H9 (cell line): ENCODE measurements at regions not wholly inside any gene's neighbourhood (a gene's known extent, or its start where the extent isn't known, plus 50 kb on each side); places are given as distances from the start of the nearest gene placed in this dataset.

Source experiments
- DNase-seq: peaks from one replicate; pipeline ENCODE4 v3.0.0-alpha.2; 2017
- H2AFZ ChIP-seq: one replicate; pipeline ENCODE4 v1.6.1; 2013; ENCODE audit warnings: mild to moderate bottlenecking, low read length, control low read depth, moderate library complexity
- H2AK5ac ChIP-seq: 2 replicates; pipeline ENCODE4 v1.6.1; 2013; ENCODE audit warnings: low read length, control low read depth, mixed read lengths; ENCODE audit not compliant: insufficient read length
- H2BK120ac ChIP-seq: one replicate; pipeline ENCODE4 v1.6.1; 2013; ENCODE audit warnings: low read depth, mild to moderate bottlenecking, low read length, control low read depth, inconsistent platforms; ENCODE audit not compliant: poor library complexity, severe bottlenecking
- H2BK12ac ChIP-seq: 2 replicates; pipeline ENCODE4 v1.6.1; 2013; ENCODE audit warnings: low read length, control low read depth, mixed read lengths, low read depth; ENCODE audit not compliant: insufficient read length
- H2BK15ac ChIP-seq: 2 replicates; pipeline ENCODE4 v1.6.1; 2013; ENCODE audit warnings: low read depth, low read length, control low read depth
- H2BK20ac ChIP-seq: one replicate; pipeline ENCODE4 v1.6.1; 2013; ENCODE audit warnings: low read depth, mild to moderate bottlenecking, low read length, control low read depth, inconsistent platforms; ENCODE audit not compliant: poor library complexity, severe bottlenecking
- H2BK5ac ChIP-seq: 2 replicates; pipeline ENCODE4 v1.6.1; 2013; ENCODE audit warnings: low read length, control low read depth, mixed read lengths; ENCODE audit not compliant: insufficient read length
- H3K14ac ChIP-seq: 2 replicates; pipeline ENCODE4 v1.6.1; 2013; ENCODE audit warnings: low read length, control low read depth; ENCODE audit not compliant: insufficient read depth
- H3K18ac ChIP-seq: 2 replicates; pipeline ENCODE4 v1.6.1; 2013; ENCODE audit warnings: low read depth, mild to moderate bottlenecking, mixed read lengths, low read length, control low read depth; ENCODE audit not compliant: insufficient read length
- H3K23ac ChIP-seq: 2 replicates; pipeline ENCODE4 v1.6.1; 2013; ENCODE audit warnings: low read length, control low read depth, mixed read lengths, low read depth; ENCODE audit not compliant: insufficient read length
- H3K23me2 ChIP-seq: 2 replicates; pipeline ENCODE4 v1.6.1; 2013; ENCODE audit warnings: low read depth, mild to moderate bottlenecking, mixed read lengths, low read length, control low read depth; ENCODE audit not compliant: insufficient read length, poor library complexity, severe bottlenecking
- H3K27ac ChIP-seq: 2 replicates; pipeline ENCODE4 v1.5.1; 2013; ENCODE audit warnings: low read length, control low read depth, mixed read lengths, low read depth; ENCODE audit not compliant: insufficient read length
- H3K27me3 ChIP-seq: 2 replicates; pipeline ENCODE4 v1.6.1; 2013; ENCODE audit warnings: low read length, control low read depth, inconsistent platforms; ENCODE audit not compliant: insufficient read depth
- H3K4ac ChIP-seq: 2 replicates; pipeline ENCODE4 v1.6.1; 2013; ENCODE audit warnings: low read depth, mild to moderate bottlenecking, control low read depth, inconsistent platforms, low read length, moderate library complexity
- H3K4me1 ChIP-seq: 2 replicates; pipeline ENCODE4 v1.6.1; 2013; ENCODE audit warnings: low read length, control low read depth, inconsistent platforms; ENCODE audit not compliant: insufficient read depth
- H3K4me2 ChIP-seq: 2 replicates; pipeline ENCODE4 v1.6.1; 2013; ENCODE audit warnings: low read length, control low read depth, mixed read lengths; ENCODE audit not compliant: insufficient read length, insufficient read depth
- H3K56ac ChIP-seq: 2 replicates; pipeline ENCODE4 v1.6.1; 2013; ENCODE audit warnings: low read depth, mild to moderate bottlenecking, mixed read lengths, low read length, control low read depth; ENCODE audit not compliant: insufficient read length
- H3K79me1 ChIP-seq: 2 replicates; pipeline ENCODE4 v1.6.1; 2013; ENCODE audit warnings: low read depth, mild to moderate bottlenecking, moderate library complexity, low read length, control low read depth, inconsistent platforms; ENCODE audit not compliant: insufficient read depth, poor library complexity, severe bottlenecking
- H3K79me2 ChIP-seq: 2 replicates; pipeline ENCODE4 v1.6.1; 2013; ENCODE audit warnings: low read length, control low read depth, inconsistent platforms; ENCODE audit not compliant: insufficient read depth
- H3K9ac ChIP-seq: 2 replicates; pipeline ENCODE4 v1.6.1; 2013; ENCODE audit warnings: low read length, control low read depth, mixed read lengths; ENCODE audit not compliant: insufficient read length; ENCODE audit errors: extremely low read depth
- H3K9me3 ChIP-seq: one replicate; pipeline ENCODE4 v1.6.1; 2013; ENCODE audit warnings: low read depth, low read length, inconsistent platforms; ENCODE audit not compliant: control insufficient read depth
- H3T11ph ChIP-seq: one replicate; pipeline ENCODE4 v1.6.1; 2013; ENCODE audit warnings: mild to moderate bottlenecking, low read length, control low read depth, inconsistent platforms
- H4K20me1 ChIP-seq: one replicate; pipeline ENCODE4 v1.6.1; 2013; ENCODE audit not compliant: control insufficient read depth, insufficient read length, insufficient read depth
- H4K5ac ChIP-seq: 2 replicates; pipeline ENCODE4 v1.6.1; 2013; ENCODE audit warnings: low read depth, mild to moderate bottlenecking, mixed read lengths, low read length, control low read depth; ENCODE audit not compliant: insufficient read length
- H4K8ac ChIP-seq: replicated peaks from 2 replicates; pipeline ENCODE4 v1.6.1; 2013; ENCODE audit warnings: low read length, control low read depth, mixed read lengths, low read depth; ENCODE audit not compliant: insufficient read length
- H4K91ac ChIP-seq: 2 replicates; pipeline ENCODE4 v1.6.1; 2013; ENCODE audit warnings: low read depth, mild to moderate bottlenecking, moderate library complexity, mixed read lengths, low read length, control low read depth; ENCODE audit not compliant: insufficient read length
- H3K27ac Mint-ChIP-seq, 3 experiments: 2 replicates in 2 of 3; 3 replicates in 1 of 3; pipeline ENCODE4 v1.8.0; 2020 to 2021; ENCODE audit warnings: mixed read lengths in 3 of 3, mild to moderate bottlenecking in 1 of 3, moderate library complexity in 1 of 3
- H3K27me3 Mint-ChIP-seq: 2 replicates; pipeline ENCODE4 v1.8.0; 2021; ENCODE audit warnings: low read depth, mild to moderate bottlenecking, moderate library complexity, mixed read lengths
- H3K36me3 Mint-ChIP-seq, 3 experiments: 2 replicates in 2 of 3; 3 replicates in 1 of 3; pipeline ENCODE4 v1.8.0; 2020 to 2021; ENCODE audit warnings: low read depth in 3 of 3, mixed read lengths in 3 of 3; ENCODE audit not compliant: insufficient read depth in 1 of 3
- H3K4me1 Mint-ChIP-seq, 2 experiments: 2 replicates each; pipeline ENCODE4 v1.8.0; 2020; ENCODE audit warnings: mixed read lengths in 2 of 2
- H3K4me3 Mint-ChIP-seq, 2 experiments: 2 replicates in 1 of 2; 3 replicates in 1 of 2; pipeline ENCODE4 v1.8.0; 2020 to 2021; ENCODE audit warnings: mild to moderate bottlenecking in 2 of 2, mixed read lengths in 2 of 2, moderate library complexity in 1 of 2
- H3K9me3 Mint-ChIP-seq, 2 experiments: 2 replicates in 1 of 2; 3 replicates in 1 of 2; pipeline ENCODE4 v1.8.0; 2020; ENCODE audit warnings: mild to moderate bottlenecking in 2 of 2, mixed read lengths in 2 of 2, moderate library complexity in 1 of 2
- WGBS: extraction: QIAGEN DNeasy Blood & Tissue Kit; methylation state at CpG from one replicate; pipeline ENCODE4 v1.1.7; 2013; ENCODE audit warnings: missing lambda C conversion rate, low lambda C conversion rate, mixed read lengths; ENCODE audit not compliant: insufficient read length; ENCODE audit errors: extremely low coverage; 5-methylcytosine and 5-hydroxymethylcytosine counted together
- TF ChIP-seq, protein P1 (sequence below): fragments of 200-600 bp; sonication (generic); conservative IDR thresholded peaks from 3 replicates; pipeline ENCODE4 v1.8.0; 2021; ENCODE audit warnings: antibody characterized with exemption, mild to moderate bottlenecking

DNA sequence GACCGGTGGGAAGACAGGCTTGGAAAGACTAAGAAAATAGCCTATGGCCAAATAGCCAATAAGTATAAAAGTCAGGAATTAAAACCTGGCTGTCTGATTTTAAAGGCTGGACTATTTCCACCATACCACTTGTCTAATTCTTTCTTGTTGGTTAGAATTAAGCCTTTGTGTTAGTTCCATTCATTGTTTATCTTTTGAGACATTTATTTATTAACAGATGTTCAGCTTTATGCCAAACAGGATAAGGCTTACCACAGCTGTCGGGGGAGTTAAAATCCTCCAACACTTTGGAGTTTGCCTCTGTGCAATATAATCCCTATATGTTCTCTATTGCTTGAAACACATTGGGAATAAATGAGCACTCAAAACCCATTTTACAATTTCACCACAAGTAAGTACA is 208.3 kb downstream of the TMEM200A start:
- TF ChIP-seq, protein P1, sequence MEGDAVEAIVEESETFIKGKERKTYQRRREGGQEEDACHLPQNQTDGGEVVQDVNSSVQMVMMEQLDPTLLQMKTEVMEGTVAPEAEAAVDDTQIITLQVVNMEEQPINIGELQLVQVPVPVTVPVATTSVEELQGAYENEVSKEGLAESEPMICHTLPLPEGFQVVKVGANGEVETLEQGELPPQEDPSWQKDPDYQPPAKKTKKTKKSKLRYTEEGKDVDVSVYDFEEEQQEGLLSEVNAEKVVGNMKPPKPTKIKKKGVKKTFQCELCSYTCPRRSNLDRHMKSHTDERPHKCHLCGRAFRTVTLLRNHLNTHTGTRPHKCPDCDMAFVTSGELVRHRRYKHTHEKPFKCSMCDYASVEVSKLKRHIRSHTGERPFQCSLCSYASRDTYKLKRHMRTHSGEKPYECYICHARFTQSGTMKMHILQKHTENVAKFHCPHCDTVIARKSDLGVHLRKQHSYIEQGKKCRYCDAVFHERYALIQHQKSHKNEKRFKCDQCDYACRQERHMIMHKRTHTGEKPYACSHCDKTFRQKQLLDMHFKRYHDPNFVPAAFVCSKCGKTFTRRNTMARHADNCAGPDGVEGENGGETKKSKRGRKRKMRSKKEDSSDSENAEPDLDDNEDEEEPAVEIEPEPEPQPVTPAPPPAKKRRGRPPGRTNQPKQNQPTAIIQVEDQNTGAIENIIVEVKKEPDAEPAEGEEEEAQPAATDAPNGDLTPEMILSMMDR: no peak
- H3K79me1 ChIP-seq: no peaks in the 10 kb centered on the region
- no peak overlapping the region for H2BK15ac ChIP-seq
- WGBS: no CpG with 5 or more reads among the region's 2 CpGs
- no peak overlapping the region for H2BK5ac ChIP-seq
- H3K23ac ChIP-seq: no peak overlapping the region
- H3K23me2 ChIP-seq: no peaks in the 10 kb centered on the region
- H3K4me2 ChIP-seq: no peak overlapping the region
- no peak overlapping the region for H3K27ac Mint-ChIP-seq
- no peak overlapping the region for H3K4ac ChIP-seq
- H3K56ac ChIP-seq: no peak overlapping the region
- no peaks in the 10 kb centered on the region for H3K27me3 Mint-ChIP-seq
- H2BK12ac ChIP-seq: no peak overlapping the region
- H2AFZ ChIP-seq: no peak overlapping the region
- no peak overlapping the region for H4K8ac ChIP-seq
- no peak overlapping the region for H3K14ac ChIP-seq
- no peak overlapping the region for H3K18ac ChIP-seq
- no peak overlapping the region for H2BK120ac ChIP-seq
- H3K27ac ChIP-seq: no peak overlapping the region
- H3K79me2 ChIP-seq: no peaks in the 10 kb centered on the region
- H2AK5ac ChIP-seq: no peak overlapping the region
- H4K91ac ChIP-seq: no peak overlapping the region
- H2BK20ac ChIP-seq: no peak overlapping the region
- H3K9me3 ChIP-seq: no peaks in the 10 kb centered on the region
- no peak overlapping the region for H3T11ph ChIP-seq
- no peaks in the 10 kb centered on the region for H3K4me1 Mint-ChIP-seq
- peaks cover 2 to 4% of the 10 kb centered on the region in 2 experiments; a peak in 2 of 5 replicates for H3K9me3 Mint-ChIP-seq
- H3K36me3 Mint-ChIP-seq: no peaks in the 10 kb centered on the region
- no peak overlapping the region for H4K5ac ChIP-seq
- no peaks in the 10 kb centered on the region for H4K20me1 ChIP-seq
- H3K9ac ChIP-seq: no peak overlapping the region
- DNase-seq: no peak
- no peaks in the 10 kb centered on the region for H3K27me3 ChIP-seq
- H3K4me3 Mint-ChIP-seq: no peak overlapping the region
- no peaks in the 10 kb centered on the region for H3K4me1 ChIP-seq
